OCI-LY1 (cell line): ENCODE measurements at regions not wholly inside any gene's neighbourhood (a gene's known extent, or its start where the extent isn't known, plus 50 kb on each side); places are given as distances from the start of the nearest gene placed in this dataset.

Experiments
- EZH2 ChIP-seq: fragments of 200-600 bp; sonication (generic), shearing (Covaris generic); IDR thresholded peaks from 2 replicates; pipeline ENCODE4 v1.8.0; 2017; ENCODE audit warnings: borderline replicate concordance, mixed run types, mild to moderate bottlenecking, antibody characterized with exemption, low read length, moderate library complexity, mixed read lengths
- TF ChIP-seq, protein P1 (sequence below): fragments of 200-600 bp; sonication (generic), shearing (Covaris generic); IDR thresholded peaks from 2 replicates; pipeline ENCODE4 v1.5.1; 2017; ENCODE audit warnings: mild to moderate bottlenecking, antibody characterized with exemption, low read length, moderate library complexity, mixed read lengths

DNA sequence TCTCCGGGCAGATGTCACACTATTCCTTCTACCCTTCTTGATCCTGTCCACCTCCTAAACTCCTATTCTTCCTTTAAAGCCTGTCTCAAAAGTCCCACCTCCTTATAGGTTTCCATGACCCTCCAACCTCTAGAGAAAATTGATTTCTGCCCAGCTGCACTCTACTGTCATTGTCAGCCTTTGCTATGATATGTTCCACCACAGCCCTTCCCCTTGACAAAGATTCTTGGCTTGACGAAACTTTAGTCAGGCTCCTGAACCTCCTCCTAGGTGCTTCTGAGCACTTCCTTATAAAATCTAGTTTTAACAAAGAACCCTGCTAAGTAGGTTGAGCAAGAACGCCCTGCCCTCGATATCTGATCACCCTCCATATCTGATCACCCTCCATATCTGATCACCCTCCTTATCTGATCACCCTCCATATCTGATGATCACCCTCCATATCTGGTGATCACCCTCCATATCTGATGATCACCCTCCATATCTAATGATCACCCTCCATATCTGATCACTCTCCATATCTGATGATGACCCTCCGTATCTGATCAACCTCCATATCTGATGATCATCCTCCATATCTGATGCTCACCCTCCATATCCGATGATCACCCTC, 103.2 kb downstream of the RIN2 start:
- TF ChIP-seq, protein P1, sequence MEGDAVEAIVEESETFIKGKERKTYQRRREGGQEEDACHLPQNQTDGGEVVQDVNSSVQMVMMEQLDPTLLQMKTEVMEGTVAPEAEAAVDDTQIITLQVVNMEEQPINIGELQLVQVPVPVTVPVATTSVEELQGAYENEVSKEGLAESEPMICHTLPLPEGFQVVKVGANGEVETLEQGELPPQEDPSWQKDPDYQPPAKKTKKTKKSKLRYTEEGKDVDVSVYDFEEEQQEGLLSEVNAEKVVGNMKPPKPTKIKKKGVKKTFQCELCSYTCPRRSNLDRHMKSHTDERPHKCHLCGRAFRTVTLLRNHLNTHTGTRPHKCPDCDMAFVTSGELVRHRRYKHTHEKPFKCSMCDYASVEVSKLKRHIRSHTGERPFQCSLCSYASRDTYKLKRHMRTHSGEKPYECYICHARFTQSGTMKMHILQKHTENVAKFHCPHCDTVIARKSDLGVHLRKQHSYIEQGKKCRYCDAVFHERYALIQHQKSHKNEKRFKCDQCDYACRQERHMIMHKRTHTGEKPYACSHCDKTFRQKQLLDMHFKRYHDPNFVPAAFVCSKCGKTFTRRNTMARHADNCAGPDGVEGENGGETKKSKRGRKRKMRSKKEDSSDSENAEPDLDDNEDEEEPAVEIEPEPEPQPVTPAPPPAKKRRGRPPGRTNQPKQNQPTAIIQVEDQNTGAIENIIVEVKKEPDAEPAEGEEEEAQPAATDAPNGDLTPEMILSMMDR: no peak
- no peak for TF ChIP-seq EZH2
